ENCODE measurements at regions not wholly inside any gene's neighbourhood (a gene's known extent, or its start where the extent isn't known, plus 50 kb on each side); places are given as distances from the start of the nearest gene placed in this dataset.

- H3K4me3 ChIP-seq (ENCODE audit: control insufficient read depth, low read depth, low read length), result no peak overlapping the region
- no peak for DNase-seq (ENCODE audit: low read depth)
- no peak for TF ChIP-seq CTCF (IDR thresholded peaks at IDR 0.05; ENCODE audit: control insufficient read depth, insufficient read depth, low read depth, low read length, missing control alignments)
Observed at GRCh38 chr14:106874350-106874749, 1348.0 kb downstream of the TMEM121 start.

- H3K4me3 ChIP-seq (ENCODE audit: control insufficient read depth, low read depth, low read length), result no peak overlapping the region
- DNase-seq (ENCODE audit: low read depth), result no peak
- TF ChIP-seq CTCF (IDR thresholded peaks at IDR 0.05; ENCODE audit: control insufficient read depth, insufficient read depth, low read depth, low read length, missing control alignments), result no peak
Observed at GRCh38 chr14:106875503-106875902, 1349.1 kb downstream of the TMEM121 start.

GRCh38 chr14:106876711-106877110, 1350.3 kb downstream of the TMEM121 start:
- H3K4me3 ChIP-seq (ENCODE audit: control insufficient read depth, low read depth, low read length), result no peak overlapping the region
- TF ChIP-seq CTCF (IDR thresholded peaks at IDR 0.05; ENCODE audit: control insufficient read depth, insufficient read depth, low read depth, low read length, missing control alignments), result no peak
- no peak for DNase-seq (ENCODE audit: low read depth)

- no peak for TF ChIP-seq CTCF (IDR thresholded peaks at IDR 0.05; ENCODE audit: control insufficient read depth, insufficient read depth, low read depth, low read length, missing control alignments)
- H3K4me3 ChIP-seq (ENCODE audit: control insufficient read depth, low read depth, low read length), result no peak overlapping the region
- DNase-seq (ENCODE audit: low read depth), result no peak
Observed at GRCh38 chr14:106877517-106877916, 1351.1 kb downstream of the TMEM121 start.

GRCh38 chr14:106879241-106879640, 1352.9 kb downstream of the TMEM121 start:
- H3K4me3 ChIP-seq (ENCODE audit: control insufficient read depth, low read depth, low read length), result no peak overlapping the region
- no peak for TF ChIP-seq CTCF (IDR thresholded peaks at IDR 0.05; ENCODE audit: control insufficient read depth, insufficient read depth, low read depth, low read length, missing control alignments)
- no peak for DNase-seq (ENCODE audit: low read depth)

GRCh38 chr14:106883218-106883692, 1356.9 kb downstream of the TMEM121 start:
- DNase-seq (ENCODE audit: low read depth), result no peak
- peak; percentile 45 for TF ChIP-seq CTCF (IDR thresholded peaks at IDR 0.05; ENCODE audit: control insufficient read depth, insufficient read depth, low read depth, low read length, missing control alignments)
- H3K4me3 ChIP-seq (ENCODE audit: control insufficient read depth, low read depth, low read length), result no peak overlapping the region
